DMS79 treated with DMSO at 0.1 percent for 48 hours (cell line): ENCODE measurements at regions not wholly inside any gene's neighbourhood (a gene's known extent, or its start where the extent isn't known, plus 50 kb on each side); places are given as distances from the start of the nearest gene placed in this dataset.

Experiments
- DNase-seq: peaks from one replicate; lab custom pipeline; 2025; lab: John Stamatoyannopoulos, UW

- no peak for DNase-seq
Measured at GRCh38 chr7:125561006-125561405, 631.4 kb upstream of the POT1 start.

GRCh38 chr7:125559921-125560320 is 630.3 kb upstream of the POT1 start:
- DNase-seq: no peak

GRCh38 chr7:125555916-125556315 is 626.3 kb upstream of the POT1 start:
- DNase-seq: no peak

- DNase-seq: no peak
Measured at GRCh38 chr7:125551008-125551407, 621.4 kb upstream of the POT1 start.

GRCh38 chr7:125547505-125547904 is 617.9 kb upstream of the POT1 start:
- no peak for DNase-seq

GRCh38 chr7:125530553-125530952 is 600.9 kb upstream of the POT1 start:
- DNase-seq: no peak

- DNase-seq: no peak
Measured at GRCh38 chr7:125529249-125529648, 599.6 kb upstream of the POT1 start.

GRCh38 chr7:125526958-125527357 is 597.3 kb upstream of the POT1 start:
- no peak for DNase-seq

- no peak for DNase-seq
Measured at GRCh38 chr7:125526092-125526491, 596.5 kb upstream of the POT1 start.

- peak; percentile 47 for DNase-seq
Measured at GRCh38 chr7:125516194-125516593, 586.6 kb upstream of the POT1 start.

GRCh38 chr7:125512373-125512772 is 582.7 kb upstream of the POT1 start:
- no peak for DNase-seq

GRCh38 chr7:125511310-125511709 is 581.7 kb upstream of the POT1 start:
- DNase-seq: no peak

- DNase-seq: no peak
Measured at GRCh38 chr7:125506331-125506730, 576.7 kb upstream of the POT1 start.

GRCh38 chr7:125504848-125505247 is 575.2 kb upstream of the POT1 start:
- DNase-seq: no peak

GRCh38 chr7:125495997-125496396 is 566.4 kb upstream of the POT1 start:
- DNase-seq: no peak

GRCh38 chr7:125492521-125492920 is 562.9 kb upstream of the POT1 start:
- DNase-seq: no peak

GRCh38 chr7:125491137-125491536 is 561.5 kb upstream of the POT1 start:
- DNase-seq: peak; percentile 23

GRCh38 chr7:125490167-125490566 is 560.5 kb upstream of the POT1 start:
- no peak for DNase-seq

GRCh38 chr7:125485223-125485622 is 555.6 kb upstream of the POT1 start:
- no peak for DNase-seq

GRCh38 chr7:125484755-125485154 is 555.1 kb upstream of the POT1 start:
- no peak for DNase-seq

- DNase-seq: no peak
Measured at GRCh38 chr7:125481323-125481722, 551.7 kb upstream of the POT1 start.

- DNase-seq: no peak
Measured at GRCh38 chr7:125480762-125481161, 551.1 kb upstream of the POT1 start.

- DNase-seq: no peak
Measured at GRCh38 chr7:125468855-125469174, 539.2 kb upstream of the POT1 start.

GRCh38 chr7:125467996-125468854 is 538.6 kb upstream of the POT1 start:
- no peak for DNase-seq
